ENCODE measurements at regions not wholly inside any gene's neighbourhood (a gene's known extent, or its start where the extent isn't known, plus 50 kb on each side); places are given as distances from the start of the nearest gene placed in this dataset.

- intact Hi-C loops (cut with micrococcal nuclease) = no loop called here
- Histone ChIP-seq H3K4me1 (ENCODE audit: control insufficient read depth in 2 of 2, insufficient read depth in 2 of 2, low read length in 2 of 2) (no peaks in the 10 kb centered on the region), H3K27me3 (replicated peaks in 1 of 4; ENCODE audit: control extremely low read depth in 1 of 4, control insufficient read depth in 3 of 4, insufficient read depth in 4 of 4, low read length in 3 of 4) (no peaks in the 10 kb centered on the region), H2AFZ (ENCODE audit: insufficient read depth, low read depth, low read length, poor library complexity, severe bottlenecking) (no peak overlapping the region), H3K27ac (ENCODE audit: low read length in 2 of 2) (no peak overlapping the region), H3K36me3 (replicated peaks in 1 of 2; ENCODE audit: control extremely low read depth in 1 of 2, control insufficient read depth in 1 of 2, extremely low read depth in 1 of 2, insufficient read depth in 2 of 2, low read length in 1 of 2) (no peaks in the 10 kb centered on the region), H3K4me2 (replicated peaks; ENCODE audit: low read depth, low read length, poor library complexity, severe bottlenecking) (no peak overlapping the region), H4K20me1 (ENCODE audit: control insufficient read depth, insufficient read depth, low read length, poor library complexity, severe bottlenecking) (no peaks in the 10 kb centered on the region), H3K9me3 (ENCODE audit: control extremely low read depth in 1 of 3, control insufficient read depth in 2 of 3, insufficient read depth in 1 of 3, low read length in 2 of 3) (no peaks in the 10 kb centered on the region), H3K79me2 (ENCODE audit: control insufficient read depth, insufficient read depth, low read length) (no peaks in the 10 kb centered on the region), H3K4me3 (ENCODE audit: control extremely low read depth in 1 of 5, extremely low read depth in 1 of 5, insufficient read depth in 1 of 5, low read depth in 2 of 5, low read length in 4 of 5) (no peak overlapping the region), H3K9ac (ENCODE audit: low read length) (no peak overlapping the region)
- TF ChIP-seq EZH2 (IDR thresholded peaks at IDR 0.05; ENCODE audit: borderline replicate concordance, insufficient read depth, low read depth, low read length, poor library complexity, severe bottlenecking) (no peak), CTCF (IDR thresholded peaks at IDR 0.05) (no peak)
- Mint-ChIP-seq H3K27ac (no peak overlapping the region), H3K27me3 (no peaks in the 10 kb centered on the region), H3K4me3 (no peak overlapping the region), H3K4me1 (no peaks in the 10 kb centered on the region), H3K9me3 (ENCODE audit: insufficient read depth) (no peaks in the 10 kb centered on the region)
- ChIA-PET POLR2A (no interaction called here), CTCF (no interaction called here)
- no CpG with 5 or more reads among the region's 1 CpG for WGBS (ENCODE audit: insufficient coverage)
- no peak for ATAC-seq (ENCODE audit: low read depth)
- no peak for DNase-seq
Measured at GRCh38 chr10:33819206-33819605, 484.7 kb upstream of the NRP1 start.

GRCh38 chr10:33818343-33818742, 483.9 kb upstream of the NRP1 start:
- intact Hi-C loops (cut with micrococcal nuclease) = no loop called here
- H3K9me3 Mint-ChIP-seq (ENCODE audit: insufficient read depth) = no peaks in the 10 kb centered on the region
- no peak overlapping the region for H3K4me3 ChIP-seq (ENCODE audit: control extremely low read depth in 1 of 5, extremely low read depth in 1 of 5, insufficient read depth in 1 of 5, low read depth in 2 of 5, low read length in 4 of 5)

More at GRCh38 chr10:33818343-33818742, 483.9 kb upstream of the NRP1 start:
- Mint-ChIP-seq H3K4me3 (no peak overlapping the region), H3K27ac (no peak overlapping the region), H3K4me1 (no peaks in the 10 kb centered on the region), H3K27me3 (no peaks in the 10 kb centered on the region)
- DNase-seq (no peak), ATAC-seq (ENCODE audit: low read depth) (no peak)
- no peaks in the 10 kb centered on the region for H3K27me3 ChIP-seq (replicated peaks in 1 of 4; ENCODE audit: control extremely low read depth in 1 of 4, control insufficient read depth in 3 of 4, insufficient read depth in 4 of 4, low read length in 3 of 4)
- ChIA-PET CTCF (no interaction called here), POLR2A (no interaction called here)
- no peak overlapping the region for H3K9ac ChIP-seq (ENCODE audit: low read length)
- H3K4me1 ChIP-seq (ENCODE audit: control insufficient read depth in 2 of 2, insufficient read depth in 2 of 2, low read length in 2 of 2) = no peaks in the 10 kb centered on the region
- WGBS (ENCODE audit: insufficient coverage) = no CpG with 5 or more reads among the region's 2 CpGs
- no peak overlapping the region for H3K27ac ChIP-seq (ENCODE audit: low read length in 2 of 2)
- H4K20me1 ChIP-seq (ENCODE audit: control insufficient read depth, insufficient read depth, low read length, poor library complexity, severe bottlenecking) = no peaks in the 10 kb centered on the region
- H3K9me3 ChIP-seq (ENCODE audit: control extremely low read depth in 1 of 3, control insufficient read depth in 2 of 3, insufficient read depth in 1 of 3, low read length in 2 of 3) = no peaks in the 10 kb centered on the region
- no peaks in the 10 kb centered on the region for H3K36me3 ChIP-seq (replicated peaks in 1 of 2; ENCODE audit: control extremely low read depth in 1 of 2, control insufficient read depth in 1 of 2, extremely low read depth in 1 of 2, insufficient read depth in 2 of 2, low read length in 1 of 2)
- peak overlapping the region; percentile 4 for H2AFZ ChIP-seq (ENCODE audit: insufficient read depth, low read depth, low read length, poor library complexity, severe bottlenecking)
- no peak for TF ChIP-seq CTCF (IDR thresholded peaks at IDR 0.05)
- TF ChIP-seq EZH2 (IDR thresholded peaks at IDR 0.05; ENCODE audit: borderline replicate concordance, insufficient read depth, low read depth, low read length, poor library complexity, severe bottlenecking) = no peak
- no peak overlapping the region for H3K4me2 ChIP-seq (replicated peaks; ENCODE audit: low read depth, low read length, poor library complexity, severe bottlenecking)
- H3K79me2 ChIP-seq (ENCODE audit: control insufficient read depth, insufficient read depth, low read length) = no peaks in the 10 kb centered on the region

Measured in B cell (primary cell).